C4-2B (cell line): ENCODE measurements at regions not wholly inside any gene's neighbourhood (a gene's known extent, or its start where the extent isn't known, plus 50 kb on each side); places are given as distances from the start of the nearest gene placed in this dataset.

ENCODE experiments used
- ZFX ChIP-seq: fragments of 450-650 bp; IDR thresholded peaks from 2 replicates; pipeline ENCODE4 v1.6.1; 2017
- TF ChIP-seq, protein P1 (sequence below): fragments of 450-650 bp; conservative IDR thresholded peaks from 2 replicates; pipeline ENCODE4 v1.5.1; 2017; ENCODE audit warnings: mild to moderate bottlenecking

DNA sequence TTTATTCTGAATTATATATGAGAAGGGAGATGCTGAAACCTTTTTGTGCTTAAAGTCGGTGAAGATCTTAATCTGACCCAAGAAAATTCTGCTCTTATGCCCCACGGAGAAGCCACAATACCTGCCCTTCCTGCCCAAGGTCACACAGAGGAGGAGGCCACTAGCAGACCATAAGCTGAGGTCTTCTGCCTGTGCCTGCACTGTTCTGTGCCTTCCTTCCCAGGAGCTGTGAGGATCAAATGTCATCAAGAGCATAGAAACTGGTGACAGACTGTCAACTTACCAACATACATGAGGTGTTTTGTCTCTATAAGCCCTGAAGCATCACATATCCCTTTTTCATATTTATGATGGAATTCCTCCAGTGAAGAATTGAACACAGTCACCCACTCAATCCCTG is 233.3 kb downstream of the C1D start:
- TF ChIP-seq, protein P1, sequence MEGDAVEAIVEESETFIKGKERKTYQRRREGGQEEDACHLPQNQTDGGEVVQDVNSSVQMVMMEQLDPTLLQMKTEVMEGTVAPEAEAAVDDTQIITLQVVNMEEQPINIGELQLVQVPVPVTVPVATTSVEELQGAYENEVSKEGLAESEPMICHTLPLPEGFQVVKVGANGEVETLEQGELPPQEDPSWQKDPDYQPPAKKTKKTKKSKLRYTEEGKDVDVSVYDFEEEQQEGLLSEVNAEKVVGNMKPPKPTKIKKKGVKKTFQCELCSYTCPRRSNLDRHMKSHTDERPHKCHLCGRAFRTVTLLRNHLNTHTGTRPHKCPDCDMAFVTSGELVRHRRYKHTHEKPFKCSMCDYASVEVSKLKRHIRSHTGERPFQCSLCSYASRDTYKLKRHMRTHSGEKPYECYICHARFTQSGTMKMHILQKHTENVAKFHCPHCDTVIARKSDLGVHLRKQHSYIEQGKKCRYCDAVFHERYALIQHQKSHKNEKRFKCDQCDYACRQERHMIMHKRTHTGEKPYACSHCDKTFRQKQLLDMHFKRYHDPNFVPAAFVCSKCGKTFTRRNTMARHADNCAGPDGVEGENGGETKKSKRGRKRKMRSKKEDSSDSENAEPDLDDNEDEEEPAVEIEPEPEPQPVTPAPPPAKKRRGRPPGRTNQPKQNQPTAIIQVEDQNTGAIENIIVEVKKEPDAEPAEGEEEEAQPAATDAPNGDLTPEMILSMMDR: no peak
- TF ChIP-seq ZFX: no peak
